ENCODE measurements at regions not wholly inside any gene's neighbourhood (a gene's known extent, or its start where the extent isn't known, plus 50 kb on each side); places are given as distances from the start of the nearest gene placed in this dataset.

DNA sequence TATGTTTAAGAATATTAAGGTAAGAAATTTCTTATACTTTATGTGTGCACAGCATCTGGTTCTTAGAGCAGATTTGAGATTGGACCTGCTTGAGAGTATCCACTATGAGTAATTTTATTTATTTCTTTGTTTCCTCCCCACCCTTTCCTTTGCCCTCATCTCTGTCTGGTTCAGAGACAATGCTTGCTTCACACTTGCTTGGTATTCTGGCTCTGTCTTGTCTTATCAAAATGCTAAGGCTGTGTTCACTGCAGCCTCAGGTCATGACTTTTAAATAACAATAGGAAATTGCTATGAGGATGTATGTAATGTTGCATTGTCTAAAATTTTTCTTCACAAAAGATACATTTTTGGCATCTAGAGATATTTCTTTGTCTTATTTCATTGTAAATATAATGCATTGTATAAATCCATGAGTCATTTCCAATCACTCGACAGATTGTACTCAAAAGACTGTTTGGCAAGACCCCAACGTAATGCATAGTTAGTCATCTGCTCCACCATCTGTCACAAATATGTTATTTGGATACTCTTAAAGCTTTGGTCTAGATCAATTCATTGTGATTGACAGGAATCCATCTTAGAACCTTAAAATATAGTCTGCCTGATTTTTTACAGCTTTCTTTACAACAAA, 395.7 kb downstream of the AASDHPPT start:
- no peaks in the 10 kb centered on the region for H3K4me1 Mint-ChIP-seq
- H3K4me1 ChIP-seq (ENCODE audit: insufficient read depth, low read length) = no peaks in the 10 kb centered on the region
- no peaks in the 10 kb centered on the region for H3K79me2 ChIP-seq (ENCODE audit: insufficient read depth, low read length)
- no peak overlapping the region for H2BK12ac ChIP-seq (ENCODE audit: insufficient read length, low read depth, low read length)
- peaks cover 0 to 4% of the 10 kb centered on the region in 2 experiments; a peak in 2 of 5 replicates for H3K9me3 Mint-ChIP-seq
- H3K23me2 ChIP-seq (ENCODE audit: insufficient read length, low read depth, low read length, poor library complexity, severe bottlenecking) = no peaks in the 10 kb centered on the region
- H4K5ac ChIP-seq (ENCODE audit: insufficient read length, low read depth, low read length) = no peak overlapping the region
- H4K91ac ChIP-seq (ENCODE audit: insufficient read length, low read depth, low read length) = no peak overlapping the region
- no peak overlapping the region for H3K4me2 ChIP-seq (ENCODE audit: insufficient read depth, insufficient read length, low read length)
- H3K27ac ChIP-seq (ENCODE audit: insufficient read length, low read depth, low read length) = no peak overlapping the region
- no peak overlapping the region for H2BK5ac ChIP-seq (ENCODE audit: insufficient read length, low read length)
- no peak overlapping the region for H2BK15ac ChIP-seq (ENCODE audit: low read depth, low read length)
- no peaks in the 10 kb centered on the region for H3K79me1 ChIP-seq (ENCODE audit: insufficient read depth, low read depth, low read length, poor library complexity, severe bottlenecking)
- no peak overlapping the region for H3T11ph ChIP-seq (ENCODE audit: low read length)
- H3K9me3 ChIP-seq (ENCODE audit: control insufficient read depth, low read depth, low read length) = no peaks in the 10 kb centered on the region
- H3K23ac ChIP-seq (ENCODE audit: insufficient read length, low read depth, low read length) = no peak overlapping the region
- no peak overlapping the region for H3K4ac ChIP-seq (ENCODE audit: low read depth, low read length)
- no peaks in the 10 kb centered on the region for H3K27me3 ChIP-seq (ENCODE audit: insufficient read depth, low read length)
- H4K20me1 ChIP-seq (ENCODE audit: control insufficient read depth, insufficient read depth, insufficient read length) = no peaks in the 10 kb centered on the region
- no peak overlapping the region for H3K27ac Mint-ChIP-seq
- no peak overlapping the region for H3K18ac ChIP-seq (ENCODE audit: insufficient read length, low read depth, low read length)
- H3K9ac ChIP-seq (ENCODE audit: extremely low read depth, insufficient read length, low read length) = no peak overlapping the region
- H3K4me3 Mint-ChIP-seq = no peak overlapping the region
- no peaks in the 10 kb centered on the region for H3K36me3 Mint-ChIP-seq (ENCODE audit: insufficient read depth in 1 of 3, low read depth in 3 of 3)
- H2BK120ac ChIP-seq (ENCODE audit: low read depth, low read length, poor library complexity, severe bottlenecking) = no peak overlapping the region
- no peak overlapping the region for H2BK20ac ChIP-seq (ENCODE audit: low read depth, low read length, poor library complexity, severe bottlenecking)
- no peaks in the 10 kb centered on the region for H3K27me3 Mint-ChIP-seq (ENCODE audit: low read depth)
- no peak overlapping the region for H4K8ac ChIP-seq (replicated peaks; ENCODE audit: insufficient read length, low read depth, low read length)
- no peak overlapping the region for H2AFZ ChIP-seq (ENCODE audit: low read length)
- TF ChIP-seq, protein P1, sequence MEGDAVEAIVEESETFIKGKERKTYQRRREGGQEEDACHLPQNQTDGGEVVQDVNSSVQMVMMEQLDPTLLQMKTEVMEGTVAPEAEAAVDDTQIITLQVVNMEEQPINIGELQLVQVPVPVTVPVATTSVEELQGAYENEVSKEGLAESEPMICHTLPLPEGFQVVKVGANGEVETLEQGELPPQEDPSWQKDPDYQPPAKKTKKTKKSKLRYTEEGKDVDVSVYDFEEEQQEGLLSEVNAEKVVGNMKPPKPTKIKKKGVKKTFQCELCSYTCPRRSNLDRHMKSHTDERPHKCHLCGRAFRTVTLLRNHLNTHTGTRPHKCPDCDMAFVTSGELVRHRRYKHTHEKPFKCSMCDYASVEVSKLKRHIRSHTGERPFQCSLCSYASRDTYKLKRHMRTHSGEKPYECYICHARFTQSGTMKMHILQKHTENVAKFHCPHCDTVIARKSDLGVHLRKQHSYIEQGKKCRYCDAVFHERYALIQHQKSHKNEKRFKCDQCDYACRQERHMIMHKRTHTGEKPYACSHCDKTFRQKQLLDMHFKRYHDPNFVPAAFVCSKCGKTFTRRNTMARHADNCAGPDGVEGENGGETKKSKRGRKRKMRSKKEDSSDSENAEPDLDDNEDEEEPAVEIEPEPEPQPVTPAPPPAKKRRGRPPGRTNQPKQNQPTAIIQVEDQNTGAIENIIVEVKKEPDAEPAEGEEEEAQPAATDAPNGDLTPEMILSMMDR (conservative IDR thresholded peaks at IDR 0.05) = no peak
- no peak overlapping the region for H3K56ac ChIP-seq (ENCODE audit: insufficient read length, low read depth, low read length)
- no peak overlapping the region for H3K14ac ChIP-seq (ENCODE audit: insufficient read depth, low read length)
- no CpG with 5 or more reads among the region's 2 CpGs for WGBS (ENCODE audit: extremely low coverage, insufficient read length, low lambda C conversion rate)
- no peak for DNase-seq
- H2AK5ac ChIP-seq (ENCODE audit: insufficient read length, low read length) = no peak overlapping the region

Measured in H9 (cell line).